LHCN-M2 (cell line): ENCODE measurements at regions not wholly inside any gene's neighbourhood (a gene's known extent, or its start where the extent isn't known, plus 50 kb on each side); places are given as distances from the start of the nearest gene placed in this dataset.

Experiments used
- DNase-seq: peaks from one replicate; pipeline ENCODE4 v3.0.0-alpha.2; 2012; ENCODE audit warnings: low read depth

GRCh38 chr10:89153971-89154370, 53.1 kb downstream of the CH25H start:
- DNase-seq = no peak

DNA sequence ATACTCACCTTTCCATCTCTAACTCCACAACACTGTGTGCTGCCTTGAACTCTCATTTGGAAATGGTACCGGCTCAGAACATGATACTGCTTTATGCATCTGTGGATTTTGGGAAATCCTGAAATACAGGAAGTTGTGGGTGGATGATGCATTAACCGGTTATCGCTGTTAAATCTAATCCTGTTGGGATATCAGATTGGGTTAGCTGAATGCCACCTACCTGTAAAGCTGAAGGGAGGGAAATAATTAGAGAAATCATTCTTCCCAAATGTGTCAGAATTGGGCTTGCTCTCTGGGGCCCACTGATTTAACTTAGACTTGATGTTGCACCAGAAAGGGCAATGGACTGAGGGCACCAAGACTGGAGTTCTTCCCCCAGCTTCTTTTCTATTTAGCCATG, 54.0 kb downstream of the CH25H start:
- DNase-seq = no peak

DNA sequence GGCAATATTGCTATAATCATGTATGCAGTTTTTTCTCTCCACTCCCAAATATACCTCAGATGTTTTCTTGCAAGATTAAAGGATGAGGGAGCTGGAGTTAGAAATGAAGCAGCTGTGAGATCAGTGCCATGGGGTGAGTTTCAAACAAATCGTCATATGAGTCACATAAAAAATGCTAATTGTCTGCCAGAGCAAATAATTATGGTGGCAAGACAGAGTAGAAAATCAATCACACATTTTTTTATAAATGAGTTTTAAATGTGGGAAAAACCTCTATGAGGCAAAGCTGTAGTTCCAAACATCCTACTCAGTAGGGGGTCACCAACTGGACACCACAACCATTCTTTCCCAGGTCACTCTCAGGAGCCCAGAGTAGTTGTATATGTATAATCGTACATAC, 55.3 kb downstream of the CH25H start:
- DNase-seq = peak; percentile 27

DNA sequence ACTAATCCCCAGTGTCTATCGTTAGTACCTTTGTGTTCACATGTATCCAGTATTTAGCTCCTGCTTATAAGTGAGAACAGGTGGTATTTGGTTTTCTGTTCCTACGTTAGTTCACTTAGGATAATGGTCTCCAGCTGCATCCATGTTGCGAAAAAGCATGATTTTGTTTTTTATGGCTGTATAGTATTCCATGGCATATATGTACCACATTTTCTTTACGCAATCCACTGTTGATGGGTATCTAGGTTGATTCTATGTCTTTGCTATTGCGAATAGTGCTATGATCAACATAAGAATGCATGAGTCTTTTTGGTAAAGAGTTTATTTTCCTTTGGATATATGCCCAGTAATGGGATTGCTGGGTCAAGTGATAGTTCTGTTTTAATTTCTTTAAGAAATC, 59.1 kb downstream of the CH25H start:
- DNase-seq = no peak

GRCh38 chr10:89147256-89147655, 59.9 kb downstream of the CH25H start:
- peak; percentile 43 for DNase-seq

- DNase-seq = no peak
Measured at GRCh38 chr10:89144836-89145235, 62.3 kb downstream of the CH25H start.

- no peak for DNase-seq
Measured at GRCh38 chr10:89142590-89142989, 64.5 kb downstream of the CH25H start.

- DNase-seq = no peak
Measured at GRCh38 chr10:89138755-89139490, 68.2 kb downstream of the CH25H start.

- DNase-seq = no peak
Measured at GRCh38 chr10:89134963-89135362, 72.2 kb downstream of the CH25H start.

- no peak for DNase-seq
Measured at GRCh38 chr10:89129911-89130310, 77.2 kb downstream of the CH25H start.

DNA sequence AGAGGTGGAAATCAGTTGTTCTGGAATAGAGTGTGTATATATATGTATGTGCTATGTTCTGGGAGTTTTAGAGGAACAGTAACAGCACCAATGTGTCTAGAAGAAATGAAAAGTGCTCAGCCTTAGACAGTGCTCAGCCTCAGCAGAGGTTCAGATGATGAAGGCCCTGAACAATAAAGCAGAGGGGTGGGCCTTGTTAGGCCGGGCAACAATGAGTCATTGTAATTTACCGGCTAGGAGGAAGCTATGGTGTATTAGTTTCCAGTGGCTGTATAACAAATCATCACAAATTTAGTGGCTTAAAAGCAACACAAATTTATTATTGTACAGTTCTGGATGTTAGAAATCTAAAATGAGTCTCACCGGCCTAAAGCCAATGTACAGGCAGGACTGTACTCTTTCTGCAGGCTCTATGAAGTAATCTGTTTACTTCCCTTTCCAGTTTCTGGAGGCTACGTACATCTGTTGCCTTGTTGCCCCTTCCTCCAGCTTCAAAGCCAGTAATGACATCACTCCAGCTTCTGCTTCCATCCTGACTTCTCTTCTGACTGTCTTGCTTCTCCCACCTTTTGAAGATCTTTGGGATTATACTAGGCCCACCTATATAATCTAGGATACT, 84.6 kb downstream of the CH25H start:
- DNase-seq = peak; percentile 12

- DNase-seq = no peak
Measured at GRCh38 chr10:89121764-89122020, 85.4 kb downstream of the CH25H start.

DNA sequence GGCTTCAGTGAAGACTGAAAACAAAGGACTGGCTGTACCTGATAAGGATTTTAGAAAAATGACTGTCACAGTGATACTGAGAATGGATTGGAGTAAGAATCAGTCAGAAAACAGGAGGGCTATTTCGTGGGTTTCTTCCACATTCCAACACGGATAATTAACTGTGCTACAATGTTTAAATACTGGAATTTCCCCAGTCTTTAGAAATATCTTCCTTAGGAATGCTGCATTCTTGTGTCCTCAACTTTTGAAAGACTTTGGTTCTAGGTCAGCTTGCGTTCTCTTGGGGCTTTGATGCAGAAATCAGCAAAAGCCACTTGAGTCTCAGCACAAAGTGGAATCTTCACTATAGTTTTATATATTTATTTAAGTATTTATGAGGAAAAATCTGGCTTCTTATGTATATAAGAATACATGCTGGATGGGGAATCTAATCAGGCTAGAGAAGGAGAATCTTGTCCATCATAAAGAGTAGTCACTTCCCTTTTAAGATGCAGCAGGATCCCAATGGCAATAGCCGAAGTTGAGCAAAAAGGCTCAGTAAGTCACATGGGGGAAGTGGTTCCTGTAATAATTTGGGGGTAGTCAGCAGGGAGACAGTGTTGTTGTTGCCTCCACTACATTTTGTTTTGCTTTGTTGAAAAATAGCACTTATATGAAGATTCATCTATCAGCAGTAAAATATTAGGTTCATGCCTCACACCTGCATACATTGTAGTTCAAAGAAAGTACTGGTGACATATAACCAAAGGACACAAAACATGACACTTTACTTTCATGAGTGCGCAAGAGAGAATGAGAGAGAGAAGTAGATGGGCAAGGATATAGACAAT, 86.0 kb downstream of the CH25H start:
- DNase-seq = no peak

- peak; percentile 38 for DNase-seq
Measured at GRCh38 chr10:89119651-89120050, 87.5 kb downstream of the CH25H start.

GRCh38 chr10:89118091-89118490, 89.0 kb downstream of the CH25H start:
- DNase-seq = peak; percentile 94

GRCh38 chr10:89115876-89116627, 91.1 kb downstream of the CH25H start:
- peak; percentile 87 for DNase-seq

- no peak for DNase-seq
Measured at GRCh38 chr10:89114846-89115625, 92.1 kb downstream of the CH25H start.

DNA sequence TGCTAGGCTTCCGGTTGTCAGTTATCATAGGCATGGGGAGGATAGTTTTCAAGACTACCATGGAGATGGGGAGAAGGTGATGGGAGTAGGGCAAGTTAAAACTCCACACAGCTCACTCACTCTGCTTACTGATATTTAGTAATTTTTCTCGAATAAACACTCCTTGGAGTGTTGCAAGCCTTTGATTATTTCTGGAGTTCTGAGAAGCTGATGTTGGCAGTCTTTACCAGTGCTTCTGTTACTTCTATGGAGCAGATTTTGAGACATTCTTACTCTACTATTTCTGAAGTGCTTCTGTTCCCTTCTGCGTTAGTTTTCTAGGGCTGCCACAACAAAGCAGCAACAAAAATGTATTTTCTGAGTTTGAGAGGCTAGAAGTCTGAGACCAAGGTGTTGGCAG, 104.4 kb downstream of the CH25H start:
- DNase-seq = no peak

GRCh38 chr10:89101943-89102342, 105.2 kb downstream of the CH25H start:
- no peak for DNase-seq

GRCh38 chr10:89100680-89101079, 106.4 kb downstream of the CH25H start:
- DNase-seq = no peak

DNA sequence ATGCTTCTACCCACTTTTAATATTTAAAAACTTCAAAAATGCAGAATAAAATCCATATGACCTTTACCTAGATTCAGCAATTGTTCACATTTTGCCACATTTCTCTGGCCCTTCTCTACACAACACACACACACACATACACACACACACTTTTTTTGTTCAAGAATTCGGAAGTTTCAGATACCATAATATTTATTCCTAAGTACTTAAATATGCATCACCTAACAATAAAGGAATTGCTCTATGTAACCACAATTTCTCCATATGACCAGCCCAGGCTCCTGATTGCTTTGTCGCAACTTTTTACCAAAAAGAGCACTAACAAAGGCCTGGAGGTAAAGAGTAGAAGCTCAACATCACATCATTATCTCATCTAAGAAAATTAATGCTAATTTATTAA, 106.6 kb downstream of the FAS start:
- DNase-seq = no peak
